GM23248 (cell line): ENCODE measurements at regions not wholly inside any gene's neighbourhood (a gene's known extent, or its start where the extent isn't known, plus 50 kb on each side); places are given as distances from the start of the nearest gene placed in this dataset.

Source experiments
- EZH2 ChIP-seq: fragments of 200-600 bp; sonication (generic); IDR thresholded peaks from 2 replicates; pipeline ENCODE4 v1.6.1; 2018; ENCODE audit warnings: antibody characterized with exemption, mild to moderate bottlenecking; ENCODE audit not compliant: insufficient read depth, poor library complexity, severe bottlenecking
- EZH2phosphoT487 ChIP-seq: fragments of 200-600 bp; sonication (generic); IDR thresholded peaks from 2 replicates; pipeline ENCODE4 v1.6.1; 2018; ENCODE audit warnings: antibody characterized with exemption, moderate library complexity, mild to moderate bottlenecking, low read depth; ENCODE audit not compliant: insufficient read depth

- TF ChIP-seq EZH2 (no peak), EZH2phosphoT487 (no peak)
Measured at GRCh38 chr3:87568331-87568730, 291.9 kb upstream of the POU1F1 start.
